GM21717 (cell line): ENCODE measurements at regions not wholly inside any gene's neighbourhood (a gene's known extent, or its start where the extent isn't known, plus 50 kb on each side); places are given as distances from the start of the nearest gene placed in this dataset.
"Not testable (repeated sequence)": the region's sequence is repeated elsewhere in the genome, so short reads cannot be mapped to it uniquely, and the experiment has no call there.

Source experiments
- ATAC-seq: cut with Tn5 transposase; IDR thresholded peaks from one replicate; pipeline ENCODE4 v1.9.1; 2021; ENCODE audit warnings: mild to moderate bottlenecking, moderate library complexity; ENCODE audit not compliant: unreplicated experiment

DNA sequence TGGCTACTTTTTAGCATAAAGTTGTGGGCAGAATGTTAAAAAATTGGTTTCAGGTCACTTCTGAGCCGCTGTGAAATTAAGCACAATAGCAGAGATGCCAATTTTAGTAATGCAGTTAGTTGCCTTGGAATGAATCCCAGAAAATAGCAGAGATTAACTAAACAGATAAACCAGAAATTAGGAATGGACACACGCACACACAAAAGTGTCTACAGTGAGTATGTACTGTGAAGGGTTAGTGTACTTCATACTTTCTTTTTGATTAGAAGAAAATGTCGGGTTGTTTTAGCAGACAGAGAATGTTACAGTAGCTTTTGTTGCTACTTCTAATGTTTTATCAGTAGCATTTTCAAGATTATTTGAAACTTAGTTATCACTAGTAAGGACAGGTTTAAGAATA is 106.7 kb downstream of the LEPR start:
- ATAC-seq, result no peak

DNA sequence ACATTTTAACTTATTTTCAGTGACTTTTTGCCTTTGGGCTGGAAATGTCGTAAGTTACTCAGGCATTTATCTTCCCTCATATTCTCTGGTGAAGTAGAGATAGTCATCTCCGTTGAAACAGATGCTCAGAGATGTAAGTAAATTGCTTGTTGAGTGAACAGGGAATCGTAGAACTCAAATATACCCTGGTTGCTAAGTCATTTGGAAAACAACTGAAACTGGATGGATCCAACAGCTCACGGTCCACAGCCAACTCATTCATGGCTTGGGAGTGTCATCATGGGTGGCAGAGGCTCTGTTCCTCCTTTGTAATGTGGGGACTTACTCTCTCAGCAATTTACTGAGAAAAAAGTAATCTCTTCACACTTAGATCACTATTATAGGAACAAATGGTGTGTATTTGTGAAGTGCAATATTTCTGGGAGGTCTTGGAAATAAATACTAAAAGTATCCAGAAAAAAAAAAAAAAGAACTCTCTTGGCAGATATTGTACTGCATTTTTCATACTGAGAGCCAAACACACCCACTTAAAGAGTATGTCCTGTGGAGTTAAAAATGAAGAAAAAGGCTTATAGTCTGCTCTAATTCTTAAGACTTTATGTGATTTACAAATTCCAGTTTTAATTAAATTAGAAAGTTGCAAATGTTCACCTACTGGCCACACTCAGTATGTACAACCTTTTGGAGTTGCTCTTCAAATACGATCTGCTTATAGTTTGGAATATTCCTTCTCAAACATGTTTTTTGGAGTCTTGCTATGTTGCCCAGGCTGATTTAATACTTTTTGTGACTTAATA is 107.4 kb downstream of the LEPR start:
- ATAC-seq, result no peak

DNA sequence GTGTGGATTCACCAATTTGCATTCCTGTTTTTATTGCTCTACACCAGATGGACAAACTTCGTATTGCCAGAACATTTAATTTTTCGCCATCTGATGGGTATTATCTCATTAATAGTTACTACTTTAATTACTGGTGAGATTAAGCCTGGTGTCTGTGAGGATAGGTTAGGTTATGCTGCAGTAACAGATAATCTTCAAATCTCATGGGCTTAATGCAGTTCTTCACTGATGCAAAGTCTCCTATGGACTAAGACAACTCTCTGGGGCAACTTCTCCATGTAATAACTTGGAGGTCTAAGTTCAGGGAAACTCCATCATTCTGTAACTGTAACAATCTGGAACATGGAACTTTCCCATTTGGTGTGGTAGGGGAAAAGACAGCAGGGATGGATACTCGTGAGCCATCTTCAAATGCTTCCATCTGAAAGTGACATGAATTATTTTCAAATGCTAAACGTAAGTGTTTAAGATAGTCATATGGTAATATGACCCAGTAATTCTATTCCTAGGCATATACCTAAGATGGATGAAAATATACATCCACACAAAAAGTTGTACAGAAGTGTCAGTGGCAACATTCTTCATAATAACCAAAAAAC is 111.6 kb downstream of the LEPR start:
- no peak for ATAC-seq

DNA sequence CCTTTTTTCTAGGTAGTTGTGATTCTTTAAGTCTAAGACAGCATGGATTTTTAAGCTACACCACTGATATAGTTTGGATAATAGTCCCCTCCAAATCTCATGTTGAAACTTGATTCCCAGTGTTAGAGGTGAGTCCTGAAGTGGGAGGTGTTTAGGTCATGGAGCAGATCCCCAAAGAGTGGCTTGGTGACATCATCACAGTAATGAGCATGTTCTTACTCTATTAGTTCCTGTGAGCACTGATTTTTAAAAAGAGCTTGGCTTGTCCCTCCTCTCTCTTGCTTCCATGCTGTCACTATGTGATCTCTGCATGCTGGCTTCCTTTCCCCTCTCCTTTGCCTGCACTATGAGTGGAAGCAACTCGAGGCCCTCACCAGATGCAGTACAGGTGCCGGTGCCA is 115.5 kb downstream of the LEPR start:
- no peak for ATAC-seq

DNA sequence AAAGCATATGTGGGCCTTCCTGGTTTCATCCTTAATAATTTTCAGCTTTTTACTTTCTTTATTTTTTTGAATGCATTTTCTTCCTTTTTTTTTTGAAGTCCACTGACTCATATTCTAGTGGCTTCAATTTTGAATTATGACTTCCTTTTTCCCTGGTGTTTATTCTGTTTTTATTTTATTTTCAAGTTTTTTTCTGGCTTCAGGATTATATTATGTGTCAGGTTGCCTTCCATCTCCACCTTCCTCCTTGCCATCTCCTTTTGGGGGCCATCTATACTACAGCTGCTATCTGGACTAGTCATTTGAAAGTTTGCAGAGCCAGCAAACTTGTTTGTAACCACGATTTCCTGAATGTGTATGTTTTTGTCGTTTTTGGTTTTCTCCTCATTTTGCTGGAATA is 117.6 kb downstream of the LEPR start:
- ATAC-seq, result no peak

DNA sequence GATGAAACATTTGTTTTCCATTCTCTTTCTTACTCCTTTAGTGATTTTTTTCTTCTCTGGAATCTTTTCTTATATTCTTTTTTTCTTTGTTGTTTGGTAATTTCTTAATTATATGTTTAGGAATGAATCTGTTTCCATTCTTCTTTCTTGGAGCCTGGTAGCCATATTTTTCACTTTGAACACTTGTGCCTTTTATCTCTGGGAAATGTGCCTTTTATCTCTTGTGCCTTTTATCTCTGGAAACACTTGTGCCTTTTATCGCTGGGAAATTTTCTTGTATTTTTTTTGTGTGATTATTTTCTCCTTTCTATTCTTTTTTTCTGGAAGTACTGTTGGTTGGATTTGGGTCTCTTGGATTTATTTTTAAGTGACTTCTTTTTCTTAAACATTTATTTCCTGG is 118.2 kb downstream of the LEPR start:
- ATAC-seq, result no peak

DNA sequence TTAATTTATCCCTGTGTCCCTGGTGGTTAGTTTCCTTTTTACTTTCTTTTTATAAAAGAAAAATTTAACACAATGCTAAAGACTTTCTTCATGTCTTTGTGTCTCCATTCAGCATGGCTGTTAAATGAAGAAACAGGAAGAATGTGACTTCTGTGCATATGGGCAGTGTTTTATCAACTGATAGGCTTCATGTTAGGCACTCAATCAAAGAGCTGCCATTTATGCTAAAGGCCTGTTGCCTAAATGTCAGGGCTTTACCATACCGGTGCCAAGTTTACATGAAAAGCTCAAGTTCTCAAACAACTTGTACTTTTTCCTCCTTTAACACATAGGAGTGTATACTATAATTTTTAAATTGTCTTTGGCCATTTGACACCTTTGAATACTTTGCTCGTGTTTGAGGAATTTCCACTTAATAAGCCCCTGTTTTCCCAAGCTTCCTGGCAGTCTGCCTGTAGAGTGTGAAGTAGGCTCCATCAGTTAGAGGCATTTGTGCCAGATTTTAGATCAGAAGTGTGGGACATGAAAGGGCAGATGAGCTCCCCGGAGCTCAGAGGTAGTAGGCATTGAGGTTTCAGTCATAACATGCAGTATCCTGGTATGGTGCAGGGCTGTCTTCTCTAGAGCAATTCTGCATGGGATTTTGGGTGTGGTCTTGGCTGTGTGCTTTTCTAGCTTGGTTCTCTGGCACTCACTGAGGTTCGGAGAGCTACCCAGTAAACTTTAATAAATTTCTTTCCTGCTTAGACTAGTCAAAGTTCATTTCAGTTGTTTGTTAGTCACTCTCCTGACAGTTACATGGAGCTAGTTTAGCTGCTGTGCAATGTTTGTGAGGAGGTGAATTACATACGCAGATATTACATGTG is 119.0 kb downstream of the LEPR start:
- ATAC-seq, result no peak

DNA sequence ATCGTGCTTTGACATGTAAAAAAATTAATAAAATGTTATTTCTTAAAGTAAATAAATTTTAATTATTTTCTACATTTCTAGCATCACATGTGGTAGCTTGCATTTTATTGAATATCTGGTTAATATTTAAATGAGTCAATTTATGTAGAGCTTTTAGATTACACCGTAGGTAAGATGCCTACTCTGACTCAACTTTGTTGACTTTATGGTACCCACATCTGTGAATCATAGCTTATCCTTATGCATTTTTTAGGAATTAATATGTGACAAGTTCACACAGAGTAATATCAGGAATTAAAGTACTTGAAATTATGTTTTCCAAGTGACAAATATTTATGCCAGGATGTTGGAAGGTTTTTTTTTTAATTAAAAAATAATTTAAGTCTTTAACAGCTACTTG is 120.7 kb downstream of the LEPR start:
- ATAC-seq, result no peak

DNA sequence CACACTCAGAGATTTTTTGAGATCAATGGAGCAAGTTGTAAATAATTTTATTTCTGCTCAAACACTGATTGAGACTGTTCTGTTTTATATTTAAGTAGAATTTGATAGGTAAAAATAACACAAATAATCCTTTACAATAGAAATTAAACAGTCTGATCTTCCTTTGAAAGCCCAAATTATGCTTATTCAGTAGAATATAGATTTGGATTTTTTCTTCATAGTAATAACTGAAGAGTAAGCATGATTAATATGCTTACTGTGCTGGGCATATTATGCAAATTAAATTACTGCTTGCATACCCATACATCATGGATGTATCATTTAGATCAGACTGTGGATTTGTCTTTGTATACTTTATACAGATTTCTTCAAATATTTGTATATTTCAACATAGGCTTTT is 121.4 kb downstream of the LEPR start:
- no peak for ATAC-seq

DNA sequence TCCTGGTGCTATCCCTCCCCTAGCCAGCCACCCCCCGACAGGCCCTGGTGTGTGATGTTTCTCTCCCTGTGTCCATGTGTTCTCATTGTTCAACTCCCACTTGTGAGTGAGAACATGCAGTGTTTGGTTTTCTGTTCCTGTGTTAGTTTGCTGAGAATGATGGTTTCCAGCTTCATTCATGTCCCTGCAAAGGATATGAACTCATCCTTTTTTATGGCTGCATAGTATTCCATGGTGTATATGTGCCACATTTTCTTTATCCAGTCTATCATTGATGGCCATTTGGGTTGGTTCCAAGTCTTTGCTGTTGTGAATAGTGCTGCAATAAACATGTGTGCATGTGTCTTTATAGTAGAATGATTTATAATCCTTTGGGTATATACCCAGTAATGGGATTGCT is 122.1 kb downstream of the LEPR start:
- not testable (repeated sequence) for ATAC-seq

DNA sequence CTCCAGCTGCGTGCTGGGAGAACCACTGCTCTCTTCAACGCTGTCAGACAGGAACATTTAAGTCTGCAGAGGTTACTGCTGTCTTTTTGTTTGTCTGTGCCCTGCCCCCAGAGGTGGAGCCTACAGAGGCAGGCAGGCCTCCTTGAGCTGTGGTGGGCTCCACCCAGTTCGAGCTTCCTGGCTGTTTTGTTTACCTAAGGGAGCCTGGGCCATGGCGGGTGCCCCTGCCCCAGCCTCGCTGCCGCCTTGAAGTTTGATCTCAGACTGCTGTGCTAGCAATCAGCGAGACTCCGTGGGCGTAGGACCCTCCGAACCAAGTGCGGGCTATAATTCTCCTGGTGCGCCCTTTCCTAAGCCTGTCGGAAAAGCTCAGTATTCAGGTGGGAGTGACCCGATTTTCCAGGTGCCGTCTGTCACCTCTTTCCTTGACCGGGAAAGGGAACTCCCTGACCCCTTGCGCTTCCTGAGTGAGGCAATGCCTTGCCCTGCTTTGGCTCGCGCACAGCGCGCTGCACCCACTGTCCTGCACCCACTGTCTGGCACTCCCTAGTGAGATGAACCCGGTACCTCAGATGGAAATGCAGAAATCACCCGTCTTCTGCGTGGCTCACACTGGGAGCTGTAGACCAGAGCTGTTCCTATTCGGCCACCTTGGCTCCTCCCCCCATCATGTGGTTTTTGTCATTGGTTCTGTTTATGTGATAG is 130.0 kb downstream of the LEPR start:
- not testable (repeated sequence) for ATAC-seq

DNA sequence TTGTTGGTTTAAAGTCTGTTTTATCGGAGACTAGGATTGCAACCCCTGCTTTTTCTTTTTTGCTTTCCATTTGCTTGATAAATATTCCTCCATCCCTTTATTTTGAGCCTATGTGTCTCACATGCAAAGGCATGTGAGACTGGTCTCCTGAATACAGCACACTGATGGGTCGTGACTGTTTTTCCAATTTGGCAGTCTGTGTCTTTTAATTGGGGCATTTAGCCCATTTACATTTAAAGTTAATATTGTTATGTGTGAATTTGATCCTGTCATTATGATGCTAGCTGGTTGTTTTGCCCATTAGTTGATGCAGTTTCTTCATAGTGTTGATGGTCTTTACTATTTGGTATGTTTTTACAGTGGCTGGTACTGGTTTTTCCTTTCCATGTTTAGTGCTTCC is 132.0 kb downstream of the LEPR start:
- not testable (repeated sequence) for ATAC-seq

DNA sequence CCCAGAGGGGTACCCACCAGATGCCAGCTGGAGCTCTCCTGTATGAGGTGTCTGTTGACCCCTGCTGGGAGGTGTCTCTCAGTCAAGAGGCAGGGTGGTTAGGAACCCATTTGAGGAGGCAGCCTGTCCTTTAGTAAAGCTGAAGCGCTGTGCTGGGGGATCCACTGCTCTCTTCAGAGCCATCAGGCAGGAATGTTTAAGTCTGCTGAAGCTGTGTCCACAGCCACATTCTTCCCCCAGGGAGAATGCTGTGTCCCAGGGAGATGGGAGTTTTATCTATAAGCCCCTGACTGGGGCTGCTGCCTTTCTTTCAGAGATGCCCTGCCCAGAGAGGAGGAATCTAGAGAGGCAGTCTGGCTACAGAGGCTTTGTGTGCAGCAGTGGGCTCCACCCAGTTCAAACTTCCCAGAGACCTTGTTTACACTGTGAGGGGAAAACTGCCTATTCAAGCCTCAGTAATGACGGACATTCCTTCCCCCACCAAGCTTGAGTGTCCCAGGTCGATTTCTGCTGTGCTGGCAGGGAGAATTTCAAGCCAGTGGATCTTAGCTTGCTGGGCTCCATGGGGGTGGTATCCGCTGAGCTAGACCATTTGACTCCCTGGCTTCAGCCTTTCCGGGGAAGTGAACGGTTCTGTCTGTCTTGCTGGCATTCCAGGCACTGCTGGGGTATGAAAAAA is 133.8 kb downstream of the LEPR start:
- ATAC-seq, result not testable (repeated sequence)

DNA sequence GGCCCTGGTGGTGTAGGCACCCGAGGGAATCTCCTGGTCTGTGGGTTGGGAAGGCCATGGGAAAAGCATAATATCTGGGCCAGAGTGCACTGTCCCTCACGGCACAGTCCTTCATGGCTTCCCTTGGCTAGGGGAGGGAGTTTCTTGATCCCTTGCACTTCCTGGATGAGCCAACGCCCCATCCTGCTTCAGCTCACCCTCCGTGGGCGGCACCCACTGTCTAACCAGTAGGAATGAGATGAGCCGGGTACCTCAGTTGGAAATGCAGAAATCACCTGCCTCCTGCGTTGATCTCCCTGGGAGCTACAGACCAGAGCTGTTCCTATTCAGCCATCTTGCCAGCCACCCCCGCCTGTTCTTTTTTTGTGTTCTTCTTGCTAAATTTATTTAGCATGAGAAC is 134.4 kb downstream of the LEPR start:
- ATAC-seq, result no peak

DNA sequence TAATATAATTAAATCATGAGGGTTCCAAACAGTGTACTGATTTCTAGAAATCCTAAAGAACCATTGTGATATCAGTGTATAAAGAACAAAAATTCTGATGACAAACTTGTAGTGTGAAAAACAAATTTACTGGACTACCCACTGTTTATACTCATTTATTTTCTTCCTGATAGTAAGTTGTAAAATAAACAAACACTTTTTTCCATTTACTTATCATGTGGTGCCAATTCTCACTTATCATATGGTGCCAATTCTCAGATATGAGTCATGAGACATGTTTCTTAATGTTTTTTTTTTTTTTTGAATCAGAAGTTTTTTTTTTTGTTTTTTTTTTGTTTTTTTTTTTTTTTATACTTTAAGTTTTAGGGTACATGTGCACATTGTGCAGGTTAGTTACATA is 137.7 kb downstream of the LEPR start:
- no peak for ATAC-seq

DNA sequence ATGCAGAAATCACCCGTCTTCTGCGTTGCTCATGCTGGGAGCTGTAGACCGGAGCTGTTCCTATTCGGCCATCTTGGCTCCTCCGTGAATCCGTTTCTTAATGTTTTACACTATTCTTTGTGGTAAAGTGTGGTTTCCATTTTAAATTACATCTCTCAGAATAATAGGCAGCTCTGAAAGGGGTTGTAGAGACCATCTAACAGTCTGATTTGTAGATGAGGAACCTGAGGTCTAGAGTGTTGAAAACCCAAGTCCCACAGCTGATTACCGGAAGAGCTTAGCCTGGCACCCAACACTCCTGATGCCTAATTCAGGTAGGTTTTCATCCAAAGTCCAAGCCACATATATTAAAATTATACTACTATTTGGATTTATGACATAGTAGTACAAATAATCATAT is 144.0 kb downstream of the LEPR start:
- ATAC-seq, result no peak

DNA sequence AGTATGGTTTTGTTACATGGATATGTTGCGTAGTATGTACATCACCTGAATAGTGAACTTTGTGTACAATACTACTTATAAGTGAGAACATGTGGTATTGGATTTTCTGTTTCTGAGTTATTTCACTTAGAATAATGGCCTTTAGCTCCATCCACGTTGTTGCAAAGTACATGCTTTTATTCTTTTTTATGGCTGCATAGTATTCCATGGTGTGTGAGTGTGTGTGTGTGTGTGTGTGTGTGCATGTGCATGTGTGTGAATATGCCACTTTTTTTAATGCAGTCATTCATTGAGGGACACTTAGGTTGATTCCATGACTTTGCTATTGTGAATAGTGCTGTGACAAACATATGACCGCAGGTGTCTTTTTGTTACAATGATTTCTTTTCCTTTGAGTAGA is 147.8 kb downstream of the LEPR start:
- no peak for ATAC-seq

DNA sequence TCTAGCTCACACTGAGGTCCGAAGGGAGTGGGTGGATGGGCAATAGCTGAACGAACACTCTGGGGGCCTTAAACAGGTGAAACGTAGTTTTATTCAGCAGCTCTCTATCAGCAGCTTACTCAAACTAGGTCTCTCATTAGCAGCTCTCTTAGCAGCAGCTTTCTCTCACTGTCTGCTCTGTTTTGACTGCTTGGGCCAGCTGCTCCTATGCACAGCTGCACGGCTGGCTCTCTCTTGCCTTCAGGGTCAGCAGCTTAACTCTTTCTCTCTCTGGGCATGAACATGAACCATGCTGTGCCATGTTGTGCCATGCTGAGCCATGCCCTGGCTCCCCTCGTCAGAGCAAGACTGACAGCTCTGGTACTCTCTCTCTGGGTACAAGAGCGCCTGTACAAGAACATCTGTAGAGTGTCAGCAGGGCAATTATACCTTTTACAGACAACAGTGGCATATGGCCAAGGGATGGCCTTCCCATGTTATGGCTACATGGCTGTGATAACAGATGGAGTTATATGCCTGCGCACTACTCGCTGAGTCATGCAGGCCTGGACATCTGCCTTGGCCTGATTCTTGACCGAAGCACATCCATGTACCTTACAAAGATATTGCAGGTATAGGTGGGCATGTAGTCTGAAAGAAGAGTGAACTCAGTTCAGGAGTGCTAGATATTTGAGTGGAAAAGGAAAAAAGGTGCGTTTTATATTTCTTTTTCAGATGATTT is 152.4 kb downstream of the LEPR start:
- ATAC-seq, result no peak

DNA sequence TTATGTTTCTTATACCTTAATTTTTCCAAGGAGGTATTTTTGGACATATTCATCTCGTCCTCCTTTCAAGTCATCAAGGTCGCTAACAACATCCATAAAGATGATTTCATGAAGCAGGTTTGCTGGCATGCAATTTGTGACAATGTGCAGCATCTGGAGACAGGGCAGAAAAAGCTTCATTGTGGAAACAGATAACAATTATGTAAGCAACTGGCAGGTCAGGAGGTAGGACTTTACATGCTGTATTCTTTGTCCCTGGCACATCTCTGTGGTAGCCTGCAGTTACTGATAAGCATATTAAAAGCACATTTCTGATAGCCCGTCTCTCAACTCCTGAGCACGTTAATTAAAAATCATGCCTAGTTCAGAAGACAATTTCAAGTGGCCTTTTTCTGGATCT is 156.8 kb downstream of the LEPR start:
- no peak for ATAC-seq

DNA sequence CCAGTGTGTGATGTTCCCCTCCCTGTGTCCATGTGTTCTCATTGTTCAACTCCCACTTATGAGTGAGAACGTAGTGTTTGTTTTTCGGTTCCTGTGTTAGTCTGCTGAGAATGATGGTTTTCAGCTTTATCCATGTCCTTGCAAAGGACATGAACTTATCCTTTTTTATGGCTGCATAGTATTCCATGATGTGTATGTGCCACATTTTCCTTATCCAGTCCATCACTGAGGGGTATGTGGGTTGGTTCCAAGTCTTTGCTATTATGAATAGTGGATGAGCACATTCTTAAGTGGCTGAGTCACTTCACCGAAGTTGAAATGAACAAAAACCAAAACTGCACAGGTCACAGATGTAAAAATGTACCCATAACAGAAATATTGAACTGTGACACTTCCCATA is 157.5 kb downstream of the LEPR start:
- not testable (repeated sequence) for ATAC-seq
